MM.1S (cell line): ENCODE measurements at regions not wholly inside any gene's neighbourhood (a gene's known extent, or its start where the extent isn't known, plus 50 kb on each side); places are given as distances from the start of the nearest gene placed in this dataset.

Experiments used
- DNase-seq: peaks from one replicate; pipeline ENCODE4 v3.0.0-alpha.2; 2015
- H2AFZ ChIP-seq: fragments of 300-600 bp; sonication (generic); 2 replicates; pipeline ENCODE4 v1.6.0; 2016; ENCODE audit warnings: antibody characterized with exemption, low read length
- H3F3A ChIP-seq: fragments of 300-600 bp; sonication (generic); 2 replicates; pipeline ENCODE4 v1.6.1; 2016; ENCODE audit warnings: mild to moderate bottlenecking, antibody characterized with exemption, low read length, moderate library complexity, mixed read lengths; ENCODE audit not compliant: insufficient read depth
- H3K27ac ChIP-seq: fragments of 300-600 bp; sonication (generic); 2 replicates; pipeline ENCODE4 v1.5.1; 2016; ENCODE audit warnings: mild to moderate bottlenecking, low read length
- H3K27me3 ChIP-seq: fragments of 300-600 bp; sonication (generic); replicated peaks from 2 replicates; pipeline ENCODE4 v1.6.0; 2016; ENCODE audit warnings: low read length; ENCODE audit not compliant: insufficient read depth
- H3K36me3 ChIP-seq: fragments of 300-600 bp; sonication (generic); replicated peaks from 2 replicates; pipeline ENCODE4 v1.6.1; 2016; ENCODE audit warnings: mild to moderate bottlenecking, low read length, mixed read lengths; ENCODE audit not compliant: insufficient read depth
- H3K4me1 ChIP-seq: fragments of 300-600 bp; sonication (generic); 2 replicates; pipeline ENCODE4 v1.6.1; 2016; ENCODE audit warnings: low read length, mixed read lengths
- H3K4me2 ChIP-seq: fragments of 300-600 bp; sonication (generic); 2 replicates; pipeline ENCODE4 v1.6.0; 2016; ENCODE audit warnings: low read depth, low read length
- H3K4me3 ChIP-seq: fragments of 300-600 bp; sonication (generic); 2 replicates; pipeline ENCODE4 v1.5.1; 2016; ENCODE audit warnings: low read length, mixed read lengths
- H3K79me2 ChIP-seq: fragments of 300-600 bp; sonication (generic); 2 replicates; pipeline ENCODE4 v1.6.1; 2016; ENCODE audit warnings: mixed run types, low read length, mixed read lengths
- H3K9ac ChIP-seq: fragments of 300-600 bp; sonication (generic); 2 replicates; pipeline ENCODE4 v1.6.1; 2016; ENCODE audit warnings: low read length, mixed read lengths
- H3K9me2 ChIP-seq: fragments of 300-600 bp; sonication (generic); replicated peaks from 2 replicates; pipeline ENCODE4 v1.6.1; 2016; ENCODE audit warnings: mild to moderate bottlenecking, low read length, mixed read lengths; ENCODE audit not compliant: insufficient read depth
- H3K9me3 ChIP-seq: fragments of 300-600 bp; sonication (generic); replicated peaks from 2 replicates; pipeline ENCODE4 v1.6.1; 2016; ENCODE audit warnings: mild to moderate bottlenecking, low read length, mixed read lengths; ENCODE audit not compliant: insufficient read depth
- H4K20me1 ChIP-seq: fragments of 300-600 bp; sonication (generic); 2 replicates; pipeline ENCODE4 v1.6.1; 2016; ENCODE audit warnings: mild to moderate bottlenecking, low read length, moderate library complexity, mixed read lengths; ENCODE audit not compliant: insufficient read depth
- EZH2 ChIP-seq: fragments of 300-600 bp; sonication (generic); optimal IDR thresholded peaks from 2 replicates; pipeline ENCODE3; 2017; ENCODE audit warnings: low read depth, mild to moderate bottlenecking, antibody characterized with exemption, low read length, mixed read lengths
- EZH2phosphoT487 ChIP-seq: fragments of 300-600 bp; sonication (generic); IDR thresholded peaks from 2 replicates; pipeline ENCODE4 v1.6.1; 2018; ENCODE audit warnings: antibody characterized with exemption, low read length
- TF ChIP-seq, protein P1 (sequence below): fragments of 300-600 bp; sonication (generic); IDR thresholded peaks from 2 replicates; pipeline ENCODE4 v1.5.1; 2016; ENCODE audit warnings: antibody characterized with exemption, low read length, mixed read lengths

DNA sequence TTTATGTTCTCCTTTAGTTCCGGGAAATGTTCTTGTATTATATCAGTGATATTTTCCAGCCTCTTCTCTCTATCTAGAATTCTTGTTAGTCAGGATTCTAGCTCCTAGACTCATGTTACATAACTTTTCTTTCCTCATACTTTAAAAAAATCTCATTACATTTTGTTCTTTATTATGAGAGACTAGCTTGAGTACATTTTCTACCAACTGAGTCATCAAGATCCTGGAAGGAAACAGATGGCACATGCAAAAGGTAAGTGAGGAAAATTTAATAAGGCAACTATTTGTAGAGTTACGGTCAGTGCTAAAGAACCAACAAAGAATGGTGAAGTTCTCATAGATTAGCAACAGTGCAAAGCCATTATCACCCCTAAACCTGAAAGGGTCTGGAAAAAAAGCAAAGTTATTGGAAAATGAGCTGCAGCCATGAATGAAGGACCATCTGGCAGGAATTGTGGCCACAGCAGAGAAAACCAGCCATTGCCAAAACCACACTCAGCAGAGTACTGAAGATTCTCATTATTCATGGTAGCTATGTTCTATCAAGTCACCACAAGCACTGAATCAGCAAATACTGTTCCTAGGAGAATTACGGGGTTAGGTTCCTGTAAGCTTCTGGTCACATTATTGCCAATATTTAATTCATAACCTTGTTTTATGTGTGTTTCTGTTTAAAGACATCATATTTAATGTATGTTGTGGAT, 98.3 kb upstream of the C7orf33 start:
- H2AFZ ChIP-seq = no peak overlapping the region
- no peak overlapping the region for H3K27ac ChIP-seq
- no peaks in the 10 kb centered on the region for H4K20me1 ChIP-seq
- no peak overlapping the region for H3K4me3 ChIP-seq
- H3K36me3 ChIP-seq = no peaks in the 10 kb centered on the region
- no peak for DNase-seq
- H3K9me2 ChIP-seq = no peaks in the 10 kb centered on the region
- H3K79me2 ChIP-seq = no peaks in the 10 kb centered on the region
- H3K4me1 ChIP-seq = no peaks in the 10 kb centered on the region
- no peak overlapping the region for H3K9ac ChIP-seq
- TF ChIP-seq EZH2phosphoT487 (no peak), EZH2 (no peak)
- TF ChIP-seq, protein P1, sequence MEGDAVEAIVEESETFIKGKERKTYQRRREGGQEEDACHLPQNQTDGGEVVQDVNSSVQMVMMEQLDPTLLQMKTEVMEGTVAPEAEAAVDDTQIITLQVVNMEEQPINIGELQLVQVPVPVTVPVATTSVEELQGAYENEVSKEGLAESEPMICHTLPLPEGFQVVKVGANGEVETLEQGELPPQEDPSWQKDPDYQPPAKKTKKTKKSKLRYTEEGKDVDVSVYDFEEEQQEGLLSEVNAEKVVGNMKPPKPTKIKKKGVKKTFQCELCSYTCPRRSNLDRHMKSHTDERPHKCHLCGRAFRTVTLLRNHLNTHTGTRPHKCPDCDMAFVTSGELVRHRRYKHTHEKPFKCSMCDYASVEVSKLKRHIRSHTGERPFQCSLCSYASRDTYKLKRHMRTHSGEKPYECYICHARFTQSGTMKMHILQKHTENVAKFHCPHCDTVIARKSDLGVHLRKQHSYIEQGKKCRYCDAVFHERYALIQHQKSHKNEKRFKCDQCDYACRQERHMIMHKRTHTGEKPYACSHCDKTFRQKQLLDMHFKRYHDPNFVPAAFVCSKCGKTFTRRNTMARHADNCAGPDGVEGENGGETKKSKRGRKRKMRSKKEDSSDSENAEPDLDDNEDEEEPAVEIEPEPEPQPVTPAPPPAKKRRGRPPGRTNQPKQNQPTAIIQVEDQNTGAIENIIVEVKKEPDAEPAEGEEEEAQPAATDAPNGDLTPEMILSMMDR = no peak
- no peaks in the 10 kb centered on the region for H3K9me3 ChIP-seq
- no peaks in the 10 kb centered on the region for H3K27me3 ChIP-seq
- no peak overlapping the region for H3K4me2 ChIP-seq
- H3F3A ChIP-seq = no peaks in the 10 kb centered on the region

DNA sequence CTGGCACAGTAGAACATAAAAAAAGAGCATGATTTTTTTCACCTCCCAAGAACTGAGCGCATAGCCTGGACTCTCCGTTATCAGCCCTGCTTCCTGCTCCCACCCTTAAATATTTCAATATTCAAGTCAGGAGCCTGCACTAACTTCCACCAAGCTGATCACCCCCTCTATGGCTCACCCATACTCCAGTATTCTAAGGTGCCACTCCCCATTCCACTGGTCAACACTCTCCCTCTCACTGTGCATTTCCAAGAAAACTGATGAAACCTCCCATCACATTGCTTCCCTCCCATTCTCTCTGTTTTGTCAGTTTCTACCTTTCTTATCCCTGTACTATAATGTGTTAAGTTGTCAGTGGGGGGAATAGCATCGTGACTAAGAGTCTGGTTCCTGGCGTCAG, 95.0 kb upstream of the C7orf33 start:
- no peaks in the 10 kb centered on the region for H3K9me2 ChIP-seq
- no peaks in the 10 kb centered on the region for H3F3A ChIP-seq
- no peak overlapping the region for H2AFZ ChIP-seq
- H3K4me1 ChIP-seq = no peaks in the 10 kb centered on the region
- no peaks in the 10 kb centered on the region for H4K20me1 ChIP-seq
- no peak overlapping the region for H3K27ac ChIP-seq
- no peak overlapping the region for H3K4me2 ChIP-seq
- no peak for DNase-seq
- H3K27me3 ChIP-seq = no peaks in the 10 kb centered on the region
- no peaks in the 10 kb centered on the region for H3K79me2 ChIP-seq
- no peaks in the 10 kb centered on the region for H3K36me3 ChIP-seq
- TF ChIP-seq, protein P1 = no peak
- TF ChIP-seq EZH2phosphoT487 = no peak
- TF ChIP-seq EZH2 = no peak
- H3K4me3 ChIP-seq = no peak overlapping the region
- H3K9ac ChIP-seq = no peak overlapping the region
- H3K9me3 ChIP-seq = no peaks in the 10 kb centered on the region

DNA sequence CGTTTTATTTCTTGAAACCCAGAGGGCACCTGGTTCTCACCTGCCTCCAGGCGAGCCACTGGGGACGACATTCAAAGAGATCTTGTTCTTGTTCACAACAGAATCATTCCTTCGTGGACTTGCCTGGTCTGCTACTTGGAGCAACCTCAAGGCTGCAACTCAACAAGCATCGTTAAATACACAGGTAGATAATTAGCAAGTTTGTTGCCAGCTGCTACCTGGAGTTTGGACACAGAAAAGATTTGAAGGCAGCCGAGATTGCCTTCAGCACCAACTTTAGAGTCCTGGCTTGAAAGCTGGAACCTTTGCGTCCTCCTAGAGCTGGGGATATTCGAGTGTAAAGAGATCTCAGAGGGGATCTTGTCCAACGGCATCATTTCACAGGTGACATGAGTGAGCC, 89.6 kb upstream of the C7orf33 start:
- Histone ChIP-seq H3F3A (peaks cover 9% of the 10 kb centered on the region; the same call in 1 of the 2 replicates), H3K4me1 (peaks cover 6% of the 10 kb centered on the region), H3K9ac (no peak overlapping the region), H3K27me3 (no peaks in the 10 kb centered on the region), H3K79me2 (no peaks in the 10 kb centered on the region), H3K4me3 (peak overlapping the region; percentile 41; the same call in 1 of the 2 replicates), H3K4me2 (peak overlapping the region; percentile 44), H4K20me1 (no peaks in the 10 kb centered on the region), H2AFZ (peak overlapping the region; percentile 70), H3K9me2 (no peaks in the 10 kb centered on the region), H3K36me3 (no peaks in the 10 kb centered on the region), H3K27ac (no peak overlapping the region), H3K9me3 (no peaks in the 10 kb centered on the region)
- TF ChIP-seq EZH2phosphoT487 = no peak
- TF ChIP-seq, protein P1 = no peak
- no peak for TF ChIP-seq EZH2
- DNase-seq = no peak
